ENCODE measurements at regions not wholly inside any gene's neighbourhood (a gene's known extent, or its start where the extent isn't known, plus 50 kb on each side); places are given as distances from the start of the nearest gene placed in this dataset.

- no peak for TF ChIP-seq CTCF (IDR thresholded peaks at IDR 0.05)
These were observed 151.1 kb upstream of the SHH start for GRCh38 chr7:155963356-155963755.

GRCh38 chr7:155962968-155963300 lies 150.7 kb upstream of the SHH start:
- TF ChIP-seq CTCF (IDR thresholded peaks at IDR 0.05): no peak

- TF ChIP-seq CTCF (IDR thresholded peaks at IDR 0.05): no peak
These were observed 150.1 kb upstream of the SHH start for GRCh38 chr7:155962191-155962967.

GRCh38 chr7:155961241-155962190 lies 149.3 kb upstream of the SHH start:
- no peak for TF ChIP-seq CTCF (IDR thresholded peaks at IDR 0.05)

GRCh38 chr7:155959894-155960293 lies 147.6 kb upstream of the SHH start:
- no peak for TF ChIP-seq CTCF (IDR thresholded peaks at IDR 0.05)

- TF ChIP-seq CTCF (IDR thresholded peaks at IDR 0.05): no peak
These were observed 144.7 kb upstream of the SHH start for GRCh38 chr7:155956977-155957376.

GRCh38 chr7:155955367-155955635 lies 143.0 kb upstream of the SHH start:
- no peak for TF ChIP-seq CTCF (IDR thresholded peaks at IDR 0.05)
